WTC11 (cell line): ENCODE measurements at regions not wholly inside any gene's neighbourhood (a gene's known extent, or its start where the extent isn't known, plus 50 kb on each side); places are given as distances from the start of the nearest gene placed in this dataset.

ENCODE experiments used
- ATAC-seq: fragments of 200-7000 bp; cut with Tn5 transposase; 2 replicates; pipeline ENCODE4 v1.10.0; 2021; ENCODE audit warnings: mild to moderate bottlenecking, moderate library complexity
- CTCF ChIA-PET: fragments of 300-600 bp; sonication (Branson Sonifier 250); formaldehyde crosslinking; loops from one replicate; lab custom pipeline; 2021; ENCODE audit warnings: antibody characterized with exemption; lab: Charles Lee
- POLR2A ChIA-PET: fragments of 350-600 bp; sonication (Branson Sonifier 250); formaldehyde crosslinking; loops from one replicate; lab custom pipeline; 2021; ENCODE audit warnings: antibody characterized with exemption; lab: Charles Lee
- DNase-seq: peaks from one replicate; pipeline ENCODE4 v3.0.0; 2021; ENCODE audit warnings: low spot score
- H3K27ac Mint-ChIP-seq: 2 replicates; pipeline ENCODE4 v1.8.0; 2021; ENCODE audit warnings: mixed read lengths
- H3K27me3 Mint-ChIP-seq: 2 replicates; pipeline ENCODE4 v1.8.0; 2021; ENCODE audit warnings: low read depth, mild to moderate bottlenecking, moderate library complexity, mixed read lengths
- H3K36me3 Mint-ChIP-seq: 2 replicates; pipeline ENCODE4 v1.8.0; 2021; ENCODE audit warnings: mixed read lengths
- H3K4me1 Mint-ChIP-seq: 2 replicates; pipeline ENCODE4 v1.8.0; 2022; ENCODE audit warnings: mixed read lengths
- H3K4me3 Mint-ChIP-seq: 2 replicates; pipeline ENCODE4 v1.8.0; 2021; ENCODE audit warnings: mild to moderate bottlenecking, moderate library complexity, mixed read lengths
- H3K9me3 Mint-ChIP-seq: 2 replicates; pipeline ENCODE4 v1.8.0; 2021; ENCODE audit warnings: mixed read lengths
- ATF1 ChIP-seq: sonication (generic); formaldehyde crosslinking; IDR thresholded peaks from 2 replicates; pipeline ENCODE4 v1.8.1; 2023; ENCODE audit warnings: mild to moderate bottlenecking, moderate library complexity, missing genetic modification reagents
- CBFB ChIP-seq: sonication (generic); formaldehyde crosslinking; IDR thresholded peaks from 2 replicates; pipeline ENCODE4 v1.8.1; 2022; ENCODE audit warnings: mild to moderate bottlenecking, low read depth, missing genetic modification reagents
- CREB1 ChIP-seq: sonication (generic); formaldehyde crosslinking; IDR thresholded peaks from 2 replicates; pipeline ENCODE4 v1.8.0; 2023; ENCODE audit warnings: mild to moderate bottlenecking, missing genetic modification reagents
- ELF4 ChIP-seq: sonication (generic); formaldehyde crosslinking; IDR thresholded peaks from 2 replicates; pipeline ENCODE4 v1.8.1; 2022; ENCODE audit warnings: low read depth, mild to moderate bottlenecking, moderate library complexity, missing genetic modification reagents
- ERG ChIP-seq: fragments of 250-450 bp; sonication (Bioruptor Pico); IDR thresholded peaks from 2 replicates; pipeline ENCODE4 v1.8.0; 2021; ENCODE audit warnings: mild to moderate bottlenecking
- GTF2I ChIP-seq: fragments of 250-450 bp; sonication (Bioruptor Pico); conservative IDR thresholded peaks from 2 replicates; pipeline ENCODE4 v1.4.0; 2021; ENCODE audit warnings: mild to moderate bottlenecking
- JAZF1 ChIP-seq: fragments of 250-450 bp; sonication (Bioruptor Pico); IDR thresholded peaks from 2 replicates; pipeline ENCODE4 v1.9.0; 2021; ENCODE audit warnings: moderate library complexity, mild to moderate bottlenecking, inconsistent platforms
- KAT7 ChIP-seq: sonication (generic); formaldehyde crosslinking; IDR thresholded peaks from 2 replicates; pipeline ENCODE4 v1.8.1; 2023; ENCODE audit warnings: missing genetic modification reagents, mild to moderate bottlenecking, borderline replicate concordance
- MYBL2 ChIP-seq: sonication (generic); formaldehyde crosslinking; IDR thresholded peaks from 2 replicates; pipeline ENCODE4 v1.8.1; 2023; ENCODE audit warnings: mild to moderate bottlenecking, moderate library complexity, missing genetic modification reagents
- NR2C2 ChIP-seq: sonication (generic); formaldehyde crosslinking; IDR thresholded peaks from 2 replicates; pipeline ENCODE4 v1.8.0; 2022; ENCODE audit warnings: mild to moderate bottlenecking, missing genetic modification reagents
- OVOL2 ChIP-seq: fragments of 250-450 bp; sonication (Bioruptor Pico); IDR thresholded peaks from 2 replicates; pipeline ENCODE4 v1.9.0; 2021; ENCODE audit warnings: mild to moderate bottlenecking, borderline replicate concordance
- PRRX2 ChIP-seq: fragments of 250-450 bp; sonication (Bioruptor Pico); IDR thresholded peaks from 2 replicates; pipeline ENCODE4 v1.8.0; 2021; ENCODE audit warnings: mild to moderate bottlenecking
- TCF7 ChIP-seq: sonication (generic); formaldehyde crosslinking; IDR thresholded peaks from 2 replicates; pipeline ENCODE4 v1.8.0; 2022; ENCODE audit warnings: mild to moderate bottlenecking, low read depth, missing genetic modification reagents, moderate library complexity
- TEAD1 ChIP-seq: sonication (generic); formaldehyde crosslinking; IDR thresholded peaks from 2 replicates; pipeline ENCODE4 v1.8.0; 2022; ENCODE audit warnings: mild to moderate bottlenecking, missing genetic modification reagents
- TEAD4 ChIP-seq: sonication (generic); formaldehyde crosslinking; IDR thresholded peaks from 2 replicates; pipeline ENCODE4 v1.8.0; 2022; ENCODE audit warnings: mild to moderate bottlenecking, missing genetic modification reagents
- TP53 ChIP-seq: sonication (generic); formaldehyde crosslinking; IDR thresholded peaks from 2 replicates; pipeline ENCODE4 v1.8.1; 2023; ENCODE audit warnings: mild to moderate bottlenecking, missing genetic modification reagents
- TF ChIP-seq, protein P1 (sequence below): sonication (generic); formaldehyde crosslinking; IDR thresholded peaks from 2 replicates; pipeline ENCODE4 v1.8.1; 2023; ENCODE audit warnings: mild to moderate bottlenecking, missing genetic modification reagents, moderate library complexity
- TF ChIP-seq, protein P2 (sequence below): sonication (generic); formaldehyde crosslinking; IDR thresholded peaks from 2 replicates; pipeline ENCODE4 v1.8.1; 2022; ENCODE audit warnings: low read depth, mild to moderate bottlenecking, moderate library complexity, missing genetic modification reagents, borderline replicate concordance
- TF ChIP-seq, protein P3 (sequence below): sonication (generic); formaldehyde crosslinking; IDR thresholded peaks from 2 replicates; pipeline ENCODE4 v1.8.1; 2023; ENCODE audit warnings: mild to moderate bottlenecking, missing genetic modification reagents
- TF ChIP-seq, protein P4 (sequence below): sonication (generic); formaldehyde crosslinking; IDR thresholded peaks from 2 replicates; pipeline ENCODE4 v1.8.0; 2022; ENCODE audit warnings: mild to moderate bottlenecking, missing genetic modification reagents
- TF ChIP-seq, protein P5 (sequence below): sonication (generic); formaldehyde crosslinking; conservative IDR thresholded peaks from 2 replicates; pipeline ENCODE4 v1.8.1; 2022; ENCODE audit warnings: mild to moderate bottlenecking, missing genetic modification reagents

- no peak for DNase-seq
- POLR2A ChIA-PET: no interaction called here
- Mint-ChIP-seq H3K27ac (no peak overlapping the region), H3K9me3 (peaks cover 7% of the 10 kb centered on the region), H3K27me3 (no peaks in the 10 kb centered on the region)
- no peak for TF ChIP-seq TEAD1 (CRISPR knock-in tag)
- TF ChIP-seq CREB1 (CRISPR knock-in tag): no peak
- no peak for TF ChIP-seq ELF4 (CRISPR knock-in tag)
- no peak for TF ChIP-seq TP53
- no peak for TF ChIP-seq NR2C2 (CRISPR knock-in tag)
- no peak for TF ChIP-seq ATF1 (CRISPR knock-in tag)
- TF ChIP-seq, protein P1, sequence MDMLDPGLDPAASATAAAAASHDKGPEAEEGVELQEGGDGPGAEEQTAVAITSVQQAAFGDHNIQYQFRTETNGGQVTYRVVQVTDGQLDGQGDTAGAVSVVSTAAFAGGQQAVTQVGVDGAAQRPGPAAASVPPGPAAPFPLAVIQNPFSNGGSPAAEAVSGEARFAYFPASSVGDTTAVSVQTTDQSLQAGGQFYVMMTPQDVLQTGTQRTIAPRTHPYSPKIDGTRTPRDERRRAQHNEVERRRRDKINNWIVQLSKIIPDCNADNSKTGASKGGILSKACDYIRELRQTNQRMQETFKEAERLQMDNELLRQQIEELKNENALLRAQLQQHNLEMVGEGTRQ (CRISPR knock-in tag): no peak
- TF ChIP-seq, protein P2, sequence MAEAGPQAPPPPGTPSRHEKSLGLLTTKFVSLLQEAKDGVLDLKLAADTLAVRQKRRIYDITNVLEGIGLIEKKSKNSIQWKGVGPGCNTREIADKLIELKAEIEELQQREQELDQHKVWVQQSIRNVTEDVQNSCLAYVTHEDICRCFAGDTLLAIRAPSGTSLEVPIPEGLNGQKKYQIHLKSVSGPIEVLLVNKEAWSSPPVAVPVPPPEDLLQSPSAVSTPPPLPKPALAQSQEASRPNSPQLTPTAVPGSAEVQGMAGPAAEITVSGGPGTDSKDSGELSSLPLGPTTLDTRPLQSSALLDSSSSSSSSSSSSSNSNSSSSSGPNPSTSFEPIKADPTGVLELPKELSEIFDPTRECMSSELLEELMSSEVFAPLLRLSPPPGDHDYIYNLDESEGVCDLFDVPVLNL: no peak
- TF ChIP-seq GTF2I (CRISPR knock-in tag): no peak
- TF ChIP-seq, protein P3, sequence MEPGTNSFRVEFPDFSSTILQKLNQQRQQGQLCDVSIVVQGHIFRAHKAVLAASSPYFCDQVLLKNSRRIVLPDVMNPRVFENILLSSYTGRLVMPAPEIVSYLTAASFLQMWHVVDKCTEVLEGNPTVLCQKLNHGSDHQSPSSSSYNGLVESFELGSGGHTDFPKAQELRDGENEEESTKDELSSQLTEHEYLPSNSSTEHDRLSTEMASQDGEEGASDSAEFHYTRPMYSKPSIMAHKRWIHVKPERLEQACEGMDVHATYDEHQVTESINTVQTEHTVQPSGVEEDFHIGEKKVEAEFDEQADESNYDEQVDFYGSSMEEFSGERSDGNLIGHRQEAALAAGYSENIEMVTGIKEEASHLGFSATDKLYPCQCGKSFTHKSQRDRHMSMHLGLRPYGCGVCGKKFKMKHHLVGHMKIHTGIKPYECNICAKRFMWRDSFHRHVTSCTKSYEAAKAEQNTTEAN (CRISPR knock-in tag): no peak
- no peak for TF ChIP-seq TEAD4
- TF ChIP-seq TCF7 (CRISPR knock-in tag): no peak
- TF ChIP-seq, protein P4, sequence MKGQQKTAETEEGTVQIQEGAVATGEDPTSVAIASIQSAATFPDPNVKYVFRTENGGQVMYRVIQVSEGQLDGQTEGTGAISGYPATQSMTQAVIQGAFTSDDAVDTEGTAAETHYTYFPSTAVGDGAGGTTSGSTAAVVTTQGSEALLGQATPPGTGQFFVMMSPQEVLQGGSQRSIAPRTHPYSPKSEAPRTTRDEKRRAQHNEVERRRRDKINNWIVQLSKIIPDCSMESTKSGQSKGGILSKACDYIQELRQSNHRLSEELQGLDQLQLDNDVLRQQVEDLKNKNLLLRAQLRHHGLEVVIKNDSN (CRISPR knock-in tag): no peak
- TF ChIP-seq, all 79 proteins: peak for 0
- Mint-ChIP-seq H3K4me3 (no peak overlapping the region), H3K4me1 (no peaks in the 10 kb centered on the region), H3K36me3 (no peaks in the 10 kb centered on the region)
- CTCF ChIA-PET: no interaction called here
- no peak for ATAC-seq
Observed at GRCh38 chr18:67938660-67939059, 422.1 kb upstream of the DSEL start.

DNA sequence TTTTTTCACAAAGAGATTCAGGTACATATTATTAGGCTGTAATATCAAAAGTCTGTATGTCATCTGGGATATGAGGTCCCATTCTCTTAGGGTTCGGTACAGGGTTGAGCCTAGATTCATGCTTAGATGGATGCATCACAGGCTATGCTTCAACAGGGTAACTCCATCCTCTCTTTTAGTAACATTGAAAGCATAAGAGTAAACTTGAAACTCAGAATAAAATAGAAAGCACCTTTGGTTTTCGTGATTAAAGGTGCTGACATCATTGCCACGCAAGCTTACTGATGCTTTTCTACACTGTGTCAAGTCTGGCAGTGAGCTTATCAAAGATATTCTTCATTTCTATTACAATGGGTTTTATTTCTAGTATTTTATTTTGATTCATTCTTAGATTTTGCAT is 419.1 kb upstream of the DSEL start:
- Mint-ChIP-seq H3K27ac (no peak overlapping the region), H3K4me3 (no peak overlapping the region), H3K9me3 (peaks cover 7% of the 10 kb centered on the region), H3K27me3 (no peaks in the 10 kb centered on the region), H3K4me1 (no peaks in the 10 kb centered on the region), H3K36me3 (no peaks in the 10 kb centered on the region)
- no peak for TF ChIP-seq KAT7
- no peak for TF ChIP-seq ERG
- no peak for TF ChIP-seq PRRX2 (CRISPR knock-in tag)
- TF ChIP-seq, protein P5, sequence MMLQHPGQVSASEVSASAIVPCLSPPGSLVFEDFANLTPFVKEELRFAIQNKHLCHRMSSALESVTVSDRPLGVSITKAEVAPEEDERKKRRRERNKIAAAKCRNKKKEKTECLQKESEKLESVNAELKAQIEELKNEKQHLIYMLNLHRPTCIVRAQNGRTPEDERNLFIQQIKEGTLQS: no peak
- TF ChIP-seq JAZF1 (CRISPR knock-in tag): no peak
- TF ChIP-seq MYBL2 (CRISPR knock-in tag): no peak
- no peak for TF ChIP-seq CBFB (CRISPR knock-in tag)
- TF ChIP-seq OVOL2 (CRISPR knock-in tag): no peak
- ATAC-seq: no peak
- no peak for DNase-seq
- POLR2A ChIA-PET: interaction anchor here (0.6 kb wide), 1 partner anchor 47 kb away, joined by 3 read pairs; no protein-coding TSS in a partner anchor
- CTCF ChIA-PET: no interaction called here
